Upper lobe of left lung (tissue), 6 donors: ENCODE measurements at regions not wholly inside any gene's neighbourhood (a gene's known extent, or its start where the extent isn't known, plus 50 kb on each side); places are given as distances from the start of the nearest gene placed in this dataset.

Source experiments
- ATAC-seq, 2 donors: fragments of 200-7000 bp; cut with Tn5 transposase; one replicate each; pipeline ENCODE4 v1.9.1; 2022; ENCODE audit warnings: mild to moderate bottlenecking in 2 of 2, moderate library complexity in 2 of 2; ENCODE audit not compliant: low FRiP score in 2 of 2
- DNase-seq, 2 donors: peaks; one replicate each; pipeline ENCODE4 v3.0.0-alpha.2; 2019 to 2020
- H3K27ac ChIP-seq, 4 donors: fragments of 200-600 bp; sonication (generic); one replicate each; pipeline ENCODE4 v1.5.1; 2016 to 2019
- H3K27me3 ChIP-seq, 4 donors: fragments of 200-600 bp; sonication (generic); one replicate each; pipeline ENCODE4 v1.5.1; 2017 to 2019
- H3K36me3 ChIP-seq, 4 donors: fragments of 200-600 bp; sonication (generic); one replicate each; pipeline ENCODE4 v1.5.1; 2016 to 2019
- H3K4me1 ChIP-seq, 4 donors: fragments of 200-600 bp; sonication (generic); one replicate each; pipeline ENCODE4 v1.5.1; 2018 to 2019
- H3K4me3 ChIP-seq, 4 donors: fragments of 200-600 bp; sonication (generic); one replicate each; pipeline ENCODE4 v1.5.1; 2017 to 2019; ENCODE audit warnings: mild to moderate bottlenecking in 2 of 4, moderate library complexity in 1 of 4
- H3K9me3 ChIP-seq, 4 donors: fragments of 200-600 bp; sonication (generic); one replicate each; pipeline ENCODE4 v1.5.1; 2018 to 2019
- EP300 ChIP-seq, 4 donors: sonication (generic); formaldehyde crosslinking; IDR thresholded peaks; one replicate each; pipeline ENCODE4 v1.5.1; 2017; ENCODE audit warnings: antibody characterized with exemption in 4 of 4, control low read depth in 2 of 4
- POLR2A ChIP-seq, 4 donors: fragments of 450-650 bp; IDR thresholded peaks; one replicate each; pipeline ENCODE4 v1.5.1; 2016 to 2017; ENCODE audit warnings: antibody characterized with exemption in 4 of 4, mild to moderate bottlenecking in 2 of 4
- POLR2AphosphoS5 ChIP-seq, 2 donors: sonication (generic); formaldehyde crosslinking; IDR thresholded peaks; one replicate each; pipeline ENCODE4 v1.5.1; 2017; ENCODE audit warnings: antibody characterized with exemption in 2 of 2
- WGBS, 2 donors: methylation state at CpG; one replicate each; pipeline ENCODE4 v1.1.5; 2017 to 2018; 5-methylcytosine and 5-hydroxymethylcytosine counted together
- TF ChIP-seq, protein P1 (sequence below), 6 experiments: fragments of 450-650 bp in 4 of 6; fragments of 200-600 bp in 2 of 6; sonication (generic) in 2 of 6; IDR thresholded peaks; one replicate each; pipeline ENCODE4 v1.5.1; 2016 to 2019; ENCODE audit warnings: antibody characterized with exemption in 6 of 6
- donor health status: DM: no; HTN: no; CAD: no; lungs with moderate emphysema.
- donor health status: DM: no; HTN: yes; CAD: no; lungs with severe emphysema.

DNA sequence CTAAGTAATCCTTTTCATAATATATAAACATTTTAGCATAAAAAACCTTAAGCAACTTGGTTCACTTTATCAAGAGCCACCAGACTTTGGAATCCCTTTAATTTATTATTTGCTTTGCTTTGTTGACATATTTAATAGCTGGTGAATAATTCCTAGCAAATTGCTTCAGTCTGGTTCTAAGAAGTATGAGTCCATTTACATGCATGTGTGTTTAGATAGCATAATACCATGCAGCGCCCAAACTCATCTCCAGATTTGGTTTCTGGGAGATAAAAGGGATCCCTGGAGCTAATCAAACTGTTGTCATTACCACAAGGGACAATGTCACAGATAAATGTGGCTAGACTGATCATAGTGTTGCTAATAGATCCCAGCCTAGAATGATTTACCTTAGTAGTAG, 111.8 kb downstream of the TMEM144 start:
- Histone ChIP-seq H3K27me3 (no peaks in the 10 kb centered on the region), H3K4me1 (no peaks in the 10 kb centered on the region), H3K9me3 (no peaks in the 10 kb centered on the region), H3K4me3 (no peak overlapping the region), H3K27ac (no peak overlapping the region), H3K36me3 (no peaks in the 10 kb centered on the region)
- ATAC-seq (no peak), DNase-seq (no peak)
- 69 to 71% methylated on average over 1 of the region's 1 CpG for WGBS, 2 donors
- TF ChIP-seq EP300 (IDR thresholded peaks at IDR 0.05) (no peak), POLR2A (IDR thresholded peaks at IDR 0.05) (no peak)
- TF ChIP-seq, protein P1, sequence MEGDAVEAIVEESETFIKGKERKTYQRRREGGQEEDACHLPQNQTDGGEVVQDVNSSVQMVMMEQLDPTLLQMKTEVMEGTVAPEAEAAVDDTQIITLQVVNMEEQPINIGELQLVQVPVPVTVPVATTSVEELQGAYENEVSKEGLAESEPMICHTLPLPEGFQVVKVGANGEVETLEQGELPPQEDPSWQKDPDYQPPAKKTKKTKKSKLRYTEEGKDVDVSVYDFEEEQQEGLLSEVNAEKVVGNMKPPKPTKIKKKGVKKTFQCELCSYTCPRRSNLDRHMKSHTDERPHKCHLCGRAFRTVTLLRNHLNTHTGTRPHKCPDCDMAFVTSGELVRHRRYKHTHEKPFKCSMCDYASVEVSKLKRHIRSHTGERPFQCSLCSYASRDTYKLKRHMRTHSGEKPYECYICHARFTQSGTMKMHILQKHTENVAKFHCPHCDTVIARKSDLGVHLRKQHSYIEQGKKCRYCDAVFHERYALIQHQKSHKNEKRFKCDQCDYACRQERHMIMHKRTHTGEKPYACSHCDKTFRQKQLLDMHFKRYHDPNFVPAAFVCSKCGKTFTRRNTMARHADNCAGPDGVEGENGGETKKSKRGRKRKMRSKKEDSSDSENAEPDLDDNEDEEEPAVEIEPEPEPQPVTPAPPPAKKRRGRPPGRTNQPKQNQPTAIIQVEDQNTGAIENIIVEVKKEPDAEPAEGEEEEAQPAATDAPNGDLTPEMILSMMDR (IDR thresholded peaks at IDR 0.05): no peak

DNA sequence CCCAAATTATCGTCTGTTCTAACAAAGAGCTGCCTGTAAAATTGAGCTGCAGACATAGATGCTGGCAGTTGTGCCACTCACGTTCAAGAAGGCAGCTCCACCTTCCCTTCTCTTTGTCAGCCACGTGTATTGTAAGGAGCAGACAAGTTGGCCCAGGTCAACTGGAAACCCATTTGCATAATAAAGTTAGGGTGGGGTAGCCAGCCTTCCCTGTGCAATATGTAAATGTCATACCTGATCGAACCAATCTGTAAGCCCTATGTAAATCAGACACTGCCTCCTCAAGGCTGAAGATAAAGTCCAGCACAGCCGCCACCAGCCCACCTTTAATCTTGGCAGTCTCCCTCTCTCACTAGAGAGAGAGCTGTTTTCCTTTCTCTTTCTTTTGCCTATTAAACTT, 117.2 kb downstream of the TMEM144 start:
- Histone ChIP-seq H3K4me3 (no peak overlapping the region), H3K27me3 (no peaks in the 10 kb centered on the region), H3K9me3 (no peaks in the 10 kb centered on the region), H3K4me1 (no peaks in the 10 kb centered on the region), H3K36me3 (no peaks in the 10 kb centered on the region), H3K27ac (no peak overlapping the region)
- TF ChIP-seq POLR2AphosphoS5 (IDR thresholded peaks at IDR 0.05): no peak
- TF ChIP-seq, protein P1 (IDR thresholded peaks at IDR 0.05): no peak
- no peak for TF ChIP-seq POLR2A (IDR thresholded peaks at IDR 0.05)
- WGBS, 2 donors: 43 to 49% methylated on average over 5 of the region's 5 CpGs
- DNase-seq (no peak), ATAC-seq (no peak)

DNA sequence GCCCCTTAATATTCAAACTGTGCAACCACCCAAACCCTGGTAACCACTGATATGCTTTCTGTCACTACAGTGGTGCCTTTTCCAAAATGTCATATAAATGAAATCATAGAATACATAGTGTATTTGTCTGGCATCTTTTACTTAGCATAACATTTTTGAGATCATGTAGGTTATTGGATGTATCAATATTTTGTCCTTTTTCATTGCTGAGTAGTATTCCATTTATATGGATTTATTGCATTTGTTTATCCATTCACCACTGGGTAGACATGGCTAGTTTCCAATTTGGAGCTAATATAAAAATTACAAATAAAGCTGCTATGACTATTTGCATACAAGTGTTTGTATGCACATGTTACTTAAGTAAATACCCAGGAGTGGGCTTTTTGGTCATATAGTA, 121.6 kb downstream of the TMEM144 start:
- DNase-seq (no peak), ATAC-seq (no peak)
- H3K9me3 ChIP-seq: no peaks in the 10 kb centered on the region
- H3K4me3 ChIP-seq: no peak overlapping the region
- no peak overlapping the region for H3K27ac ChIP-seq
- no peaks in the 10 kb centered on the region for H3K36me3 ChIP-seq
- no peaks in the 10 kb centered on the region for H3K27me3 ChIP-seq
- TF ChIP-seq EP300 (IDR thresholded peaks at IDR 0.05): no peak
- no peak for TF ChIP-seq POLR2AphosphoS5 (IDR thresholded peaks at IDR 0.05)
- no peak for TF ChIP-seq POLR2A (IDR thresholded peaks at IDR 0.05)
- TF ChIP-seq, protein P1 (IDR thresholded peaks at IDR 0.05): no peak
- H3K4me1 ChIP-seq: no peaks in the 10 kb centered on the region

DNA sequence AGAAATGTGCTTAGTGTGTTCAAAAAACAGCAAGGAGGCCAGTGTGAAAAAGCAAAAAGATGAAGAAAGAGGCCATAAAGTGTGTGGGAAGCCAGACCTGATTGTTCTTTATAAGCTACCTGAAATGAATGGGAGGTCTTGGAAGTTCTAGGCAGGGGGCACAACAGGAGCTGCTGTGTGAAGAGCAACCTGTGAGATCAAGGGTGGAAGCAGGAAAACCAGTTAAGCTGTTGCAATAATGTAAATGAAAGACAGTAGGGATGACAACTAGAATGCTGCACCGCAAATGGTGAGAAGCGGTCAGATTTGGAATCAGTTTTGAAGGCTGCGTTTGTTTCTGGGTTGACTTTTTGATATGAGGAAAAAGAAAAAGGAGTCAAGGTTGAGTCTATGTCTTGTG, 123.5 kb downstream of the TMEM144 start:
- no peaks in the 10 kb centered on the region for H3K4me1 ChIP-seq
- H3K27me3 ChIP-seq: no peaks in the 10 kb centered on the region
- no peak overlapping the region for H3K27ac ChIP-seq
- DNase-seq: no peak
- H3K4me3 ChIP-seq: no peak overlapping the region
- H3K9me3 ChIP-seq: no peaks in the 10 kb centered on the region
- no peak for ATAC-seq
- 91 to 97% methylated on average over 3 of the region's 3 CpGs for WGBS, 2 donors
- no peaks in the 10 kb centered on the region for H3K36me3 ChIP-seq
- TF ChIP-seq POLR2A (IDR thresholded peaks at IDR 0.05): no peak
- TF ChIP-seq, protein P1 (IDR thresholded peaks at IDR 0.05): no peak
- no peak for TF ChIP-seq EP300 (IDR thresholded peaks at IDR 0.05)
- TF ChIP-seq POLR2AphosphoS5 (IDR thresholded peaks at IDR 0.05): no peak

DNA sequence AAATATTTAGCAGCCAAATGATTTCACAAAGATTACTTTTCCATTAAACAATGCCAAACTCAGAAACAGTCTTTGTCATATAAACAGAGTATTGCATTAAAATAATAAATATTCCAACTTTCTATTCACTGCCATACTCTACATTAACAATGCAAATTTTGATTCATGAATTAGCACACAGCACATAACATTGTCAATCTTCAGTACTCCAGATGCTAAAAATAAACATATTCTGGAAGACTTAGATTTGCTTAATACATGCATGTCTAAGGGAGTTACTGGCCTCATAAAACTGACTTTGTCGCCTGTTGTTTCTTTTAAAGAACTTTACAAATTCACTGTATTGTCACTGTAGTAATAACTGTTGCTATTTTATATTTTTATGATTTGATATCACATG, 131.6 kb downstream of the TMEM144 start:
- Histone ChIP-seq H3K4me1 (no peaks in the 10 kb centered on the region), H3K4me3 (no peak overlapping the region), H3K9me3 (no peaks in the 10 kb centered on the region), H3K27me3 (no peaks in the 10 kb centered on the region), H3K27ac (no peak overlapping the region), H3K36me3 (no peaks in the 10 kb centered on the region)
- TF ChIP-seq, protein P1 (IDR thresholded peaks at IDR 0.05): no peak
- TF ChIP-seq EP300 (IDR thresholded peaks at IDR 0.05) (no peak), POLR2AphosphoS5 (IDR thresholded peaks at IDR 0.05) (no peak), POLR2A (IDR thresholded peaks at IDR 0.05) (no peak)
- WGBS, 2 donors: 92 to 100% methylated on average over 1 of the region's 1 CpG
- no peak for DNase-seq
- ATAC-seq: no peak
